Limb (tissue), 2 donors: ENCODE measurements at regions not wholly inside any gene's neighbourhood (a gene's known extent, or its start where the extent isn't known, plus 50 kb on each side); places are given as distances from the start of the nearest gene placed in this dataset.

Experiments
- DNase-seq, 2 donors: peaks; one replicate each; pipeline ENCODE4 v3.0.0-alpha.2; 2016; ENCODE audit errors: extremely low spot score in 2 of 2

DNA sequence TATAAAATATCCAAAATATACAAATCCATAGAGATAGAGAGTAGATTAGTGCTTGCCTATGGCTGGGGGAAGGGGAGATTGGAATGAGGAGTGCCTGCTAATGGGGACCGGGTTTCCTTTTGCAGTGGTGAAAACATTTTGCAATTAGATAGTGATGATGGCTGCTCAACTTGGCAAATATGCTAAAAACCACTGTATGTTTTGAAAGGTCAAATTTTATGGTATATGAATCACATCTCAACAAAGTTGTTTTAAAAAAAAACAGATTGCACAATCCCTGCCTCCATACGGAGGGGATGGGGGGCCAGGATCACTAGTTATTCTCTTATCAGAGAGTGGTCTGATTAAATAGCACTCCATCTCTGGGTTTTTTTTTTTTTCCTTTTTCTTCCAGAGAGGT lies 76.9 kb upstream of the RIPOR2 start:
- DNase-seq: no peak

DNA sequence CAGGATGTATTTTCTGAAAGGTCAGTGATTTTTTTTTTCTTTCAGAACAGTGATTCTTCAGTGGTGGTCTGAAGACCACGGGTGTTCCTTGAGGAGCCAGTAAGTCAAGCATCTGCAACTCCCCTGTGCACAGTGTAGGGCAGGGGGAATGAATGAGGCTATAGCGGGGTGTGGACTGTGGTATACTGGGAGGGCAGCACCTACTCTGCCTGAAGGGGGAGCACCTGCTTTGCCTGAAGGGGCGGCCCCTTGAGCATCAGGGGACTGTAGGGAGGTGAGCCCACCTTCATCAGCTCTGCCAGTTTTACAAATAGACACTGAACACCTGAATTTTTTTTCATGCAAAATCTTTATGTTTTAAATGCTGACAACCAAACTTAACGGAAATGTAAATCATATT lies 77.5 kb upstream of the RIPOR2 start:
- DNase-seq: no peak

DNA sequence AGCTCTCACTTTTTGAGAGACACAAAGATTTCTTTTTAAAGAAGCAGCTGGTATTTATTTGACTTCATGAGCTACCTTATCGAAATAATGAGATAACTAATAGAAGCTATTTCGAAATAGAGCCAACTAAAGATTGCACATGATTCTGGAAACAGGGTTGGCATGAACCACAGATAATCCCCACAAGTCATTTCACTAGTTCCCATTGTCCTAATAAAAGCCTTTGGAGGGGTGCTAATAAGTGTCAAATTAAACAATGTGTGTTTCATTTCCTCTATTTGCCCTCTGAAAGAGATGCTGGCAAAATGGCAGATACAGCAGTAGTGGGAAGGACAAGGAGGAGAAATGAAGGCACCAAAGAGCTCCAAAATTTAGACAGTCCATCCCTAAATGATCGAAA lies 78.6 kb upstream of the RIPOR2 start:
- DNase-seq: no peak

DNA sequence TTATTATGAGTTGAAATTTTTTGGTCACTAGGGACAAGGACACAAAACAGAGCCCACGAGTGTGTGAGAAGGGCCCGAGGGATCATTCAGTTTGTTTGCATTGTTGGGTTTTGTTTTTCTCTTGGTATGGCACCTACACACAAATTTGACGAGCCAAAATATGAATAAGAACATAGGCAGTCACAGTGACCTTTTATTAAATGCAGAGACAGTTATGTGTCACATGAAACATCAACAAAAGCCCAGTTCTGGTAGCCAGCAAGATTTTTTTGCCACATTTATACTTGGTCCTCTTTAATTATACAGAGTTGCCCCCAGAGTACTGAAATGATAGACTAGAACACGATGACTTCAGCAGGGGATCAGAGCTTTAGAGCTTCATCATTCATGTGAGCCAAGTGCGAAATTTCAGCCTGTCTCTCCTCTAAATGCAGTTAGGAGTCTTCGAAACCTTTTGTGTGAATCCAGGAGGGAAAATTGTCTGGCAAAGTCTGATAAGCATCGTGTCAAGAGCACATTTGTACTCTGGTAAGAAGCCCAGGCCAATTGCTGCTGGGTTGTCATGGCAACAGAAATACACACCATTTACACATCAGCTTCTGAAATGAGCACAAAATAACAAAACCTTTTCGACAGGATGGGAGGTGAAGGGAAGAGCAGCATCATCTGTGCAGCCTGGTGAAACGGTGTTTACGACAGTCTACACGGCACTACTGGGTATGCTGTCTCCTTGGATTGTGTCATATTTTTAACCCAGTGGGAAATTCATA lies 79.2 kb upstream of the RIPOR2 start:
- peak; percentile 46 to 70 for DNase-seq

DNA sequence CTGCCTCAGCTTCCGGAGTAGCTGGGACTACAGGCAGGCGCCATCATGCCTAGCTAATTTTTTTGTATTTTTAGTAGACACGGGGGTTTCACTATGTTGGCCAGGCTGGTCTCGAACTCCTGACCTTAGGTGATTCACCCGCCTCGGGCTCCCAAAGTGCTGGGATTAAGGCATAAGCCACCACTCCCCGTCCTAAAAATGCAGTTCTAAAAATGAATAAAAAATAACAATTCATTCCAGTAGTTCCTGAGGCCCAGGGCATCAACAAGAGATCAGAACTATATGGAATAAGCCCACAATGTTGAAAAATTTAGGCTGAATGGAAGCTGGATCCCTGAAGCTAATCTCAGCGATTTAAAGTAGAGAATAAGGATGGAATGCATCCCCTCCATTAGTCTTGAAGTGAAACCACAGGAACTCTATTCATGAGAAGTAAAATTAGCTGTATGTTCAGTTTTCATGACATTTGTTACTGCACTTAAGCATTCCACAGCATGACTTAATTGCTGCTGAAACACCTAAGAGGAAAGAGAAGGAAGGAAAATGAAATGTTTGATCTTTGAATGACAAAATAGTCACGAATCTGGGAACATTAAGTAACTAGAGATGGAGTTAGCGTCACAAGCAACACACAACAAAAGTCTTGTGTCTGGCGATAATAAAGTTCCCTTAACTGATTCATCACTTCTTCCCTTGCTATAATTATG lies 80.4 kb upstream of the RIPOR2 start:
- DNase-seq: no peak

DNA sequence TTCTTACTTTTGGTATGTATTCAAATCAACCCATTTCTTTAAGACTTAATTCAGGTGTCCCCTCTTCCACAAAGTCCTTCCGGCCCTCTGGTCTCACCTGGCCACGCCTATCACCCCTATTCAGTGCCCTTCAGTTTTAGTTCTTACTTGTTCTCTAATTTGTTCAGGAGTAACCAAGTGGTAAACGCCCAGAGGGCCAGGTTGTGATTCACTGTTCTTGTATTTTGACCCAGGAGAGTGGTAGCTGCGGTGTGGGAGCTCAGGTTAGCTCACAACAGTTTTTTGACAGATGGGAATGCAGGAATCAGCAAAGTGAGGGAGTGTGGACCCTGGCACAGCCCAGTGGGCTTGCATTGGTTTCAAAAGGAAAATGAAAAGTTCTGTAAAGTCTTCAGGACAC lies 81.7 kb upstream of the RIPOR2 start:
- no peak for DNase-seq

DNA sequence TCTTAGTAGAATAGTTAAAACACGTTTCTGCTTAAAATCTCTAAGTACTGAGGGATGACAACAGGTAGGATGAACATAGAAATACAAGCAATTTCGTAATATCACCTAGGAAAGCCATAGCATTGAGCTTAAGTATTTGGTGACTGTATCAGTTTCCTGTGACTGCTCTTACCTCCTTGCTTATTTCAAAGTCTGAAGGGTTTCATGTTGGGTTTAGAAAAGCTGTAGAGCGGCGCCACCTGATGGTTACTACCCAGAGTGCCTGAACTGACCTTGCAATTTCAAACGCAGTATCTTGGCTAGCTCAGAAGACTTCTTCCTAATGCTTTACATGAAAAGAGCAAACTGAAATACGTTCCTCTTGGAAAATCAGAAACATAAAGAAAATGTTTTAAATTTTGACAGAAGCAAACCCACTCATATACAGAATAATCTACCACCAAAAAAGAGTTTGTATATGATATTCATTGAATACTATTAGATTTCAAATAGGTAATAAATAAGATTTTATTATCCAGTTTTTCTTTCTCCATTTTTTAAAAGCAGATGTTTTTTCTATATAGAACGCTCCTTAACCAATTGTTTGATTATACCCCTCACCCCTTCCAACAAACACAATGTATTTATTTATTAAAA lies 82.3 kb upstream of the RIPOR2 start:
- no peak for DNase-seq

DNA sequence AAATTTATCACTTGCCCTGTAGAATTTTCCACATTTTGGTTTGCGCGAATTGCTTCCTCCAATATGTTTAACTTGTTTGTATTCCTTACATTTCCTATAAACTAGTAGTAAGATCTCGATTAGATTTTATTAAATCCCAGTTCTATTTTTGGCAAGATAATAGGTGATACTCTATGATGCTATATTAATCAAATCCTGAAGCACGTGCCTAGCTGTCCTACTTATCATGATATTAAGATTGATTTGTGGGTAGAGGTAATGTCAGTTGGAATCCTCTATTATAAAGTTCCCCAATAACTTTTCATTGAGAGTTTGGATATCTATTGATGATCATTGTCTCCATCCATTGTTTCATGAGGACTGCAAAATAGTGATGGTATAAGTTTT lies 82.8 kb upstream of the RIPOR2 start:
- no peak for DNase-seq

DNA sequence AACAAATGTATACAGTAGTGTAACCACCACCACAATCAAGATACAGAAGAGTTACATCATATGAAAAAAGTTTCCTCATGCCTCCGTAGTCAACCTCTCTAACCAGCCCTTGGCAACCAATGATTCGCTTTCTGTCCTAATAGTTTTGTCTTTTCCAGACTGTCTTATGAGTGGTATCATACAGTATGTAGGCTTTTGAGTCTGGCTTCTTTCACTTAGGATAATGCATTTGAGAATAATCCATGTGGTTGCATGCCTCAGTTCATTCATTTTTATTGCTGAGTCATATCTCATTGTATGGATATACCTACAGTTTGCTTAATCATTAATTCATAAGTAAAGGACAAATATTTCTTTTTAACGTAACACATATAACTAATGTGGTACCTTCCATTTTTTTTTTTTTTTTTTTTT lies 86.4 kb upstream of the RIPOR2 start:
- no peak for DNase-seq

DNA sequence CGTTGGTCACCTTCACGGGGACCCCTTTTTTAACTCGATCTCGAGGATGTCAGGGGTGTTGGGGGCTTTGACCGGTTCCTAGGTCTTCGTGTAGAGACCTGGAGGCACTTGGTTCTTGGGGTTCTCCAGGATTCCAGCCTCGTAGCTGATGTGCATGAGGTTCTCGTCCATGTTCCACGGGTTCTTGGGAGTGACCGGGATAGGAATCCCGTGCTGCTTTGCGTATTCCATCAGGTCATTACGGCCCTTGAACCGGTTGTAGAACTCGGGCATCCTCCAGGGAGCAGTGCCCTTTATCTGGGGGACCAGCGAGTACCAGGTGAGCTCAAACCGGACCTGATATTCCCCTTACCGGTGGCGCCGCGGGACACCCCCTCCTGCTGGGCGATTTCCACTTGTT lies 88.0 kb upstream of the RIPOR2 start:
- no peak for DNase-seq

DNA sequence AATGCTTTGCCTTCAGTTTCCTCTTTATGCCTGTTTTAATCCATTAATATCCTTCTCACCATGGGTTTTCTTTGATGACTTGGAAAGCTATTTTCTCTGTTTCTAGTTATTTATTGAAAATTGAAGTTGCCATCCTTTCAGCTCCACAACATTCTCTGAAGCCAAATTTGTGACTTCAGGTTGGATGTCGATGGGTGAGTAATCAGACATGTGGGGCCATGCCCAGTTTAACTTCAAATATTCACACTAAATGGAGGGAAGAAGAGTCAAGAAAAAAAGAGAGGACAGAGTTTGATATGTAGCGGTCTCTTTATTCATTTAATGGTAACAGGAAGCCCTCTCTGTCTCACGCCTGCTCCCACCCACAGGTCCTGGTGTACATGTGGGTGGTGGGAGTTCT lies 89.1 kb upstream of the RIPOR2 start:
- no peak for DNase-seq

DNA sequence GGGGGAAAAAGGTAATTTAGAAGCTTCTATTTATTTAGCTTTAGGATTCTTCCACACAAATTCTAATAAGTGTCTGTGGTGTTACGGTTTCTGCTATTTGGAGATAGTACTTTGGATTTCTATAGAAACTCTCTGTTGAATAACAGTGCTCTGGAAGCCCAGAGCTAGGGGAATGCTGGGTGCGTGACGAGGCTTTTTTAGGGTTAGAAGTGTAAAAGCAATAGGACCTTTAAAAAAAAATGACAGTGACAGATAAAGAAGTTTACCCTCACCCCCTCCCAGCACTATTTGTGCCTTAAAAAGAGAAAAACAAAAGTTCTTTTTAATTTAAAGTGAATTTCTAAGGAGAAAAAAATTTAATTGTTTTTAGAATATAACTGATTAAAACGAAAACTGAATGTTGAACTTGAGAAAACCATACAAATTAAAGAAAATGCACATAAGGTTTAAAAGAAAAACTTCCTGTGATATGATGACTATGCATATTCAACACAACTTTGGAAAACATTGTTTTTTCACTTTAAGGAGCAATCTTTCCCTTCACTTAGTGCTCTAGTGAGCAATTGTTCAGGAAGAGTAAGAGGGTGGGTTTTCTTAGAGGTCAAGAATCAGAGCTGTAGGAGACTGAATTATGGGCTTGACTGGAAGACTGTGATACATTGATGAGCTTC lies 89.6 kb upstream of the RIPOR2 start:
- no peak for DNase-seq

DNA sequence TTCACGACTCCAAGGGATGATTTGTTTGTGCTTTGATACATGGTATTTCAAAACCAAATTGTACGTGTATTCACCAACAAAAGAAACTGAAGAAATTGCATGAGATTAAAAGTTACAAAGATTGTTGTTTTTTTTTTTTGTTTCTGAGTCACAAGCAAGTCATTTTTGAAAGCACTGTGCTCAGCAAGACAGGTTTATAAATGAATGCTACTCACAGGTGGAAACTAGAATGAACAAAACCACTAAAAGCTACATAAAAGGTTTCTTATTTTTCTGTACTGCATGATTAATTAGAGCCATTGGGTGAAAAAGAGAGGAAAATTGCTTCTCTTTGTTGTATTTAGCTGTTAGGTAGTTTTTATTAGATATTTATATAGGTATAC lies 90.2 kb upstream of the RIPOR2 start:
- DNase-seq: no peak

DNA sequence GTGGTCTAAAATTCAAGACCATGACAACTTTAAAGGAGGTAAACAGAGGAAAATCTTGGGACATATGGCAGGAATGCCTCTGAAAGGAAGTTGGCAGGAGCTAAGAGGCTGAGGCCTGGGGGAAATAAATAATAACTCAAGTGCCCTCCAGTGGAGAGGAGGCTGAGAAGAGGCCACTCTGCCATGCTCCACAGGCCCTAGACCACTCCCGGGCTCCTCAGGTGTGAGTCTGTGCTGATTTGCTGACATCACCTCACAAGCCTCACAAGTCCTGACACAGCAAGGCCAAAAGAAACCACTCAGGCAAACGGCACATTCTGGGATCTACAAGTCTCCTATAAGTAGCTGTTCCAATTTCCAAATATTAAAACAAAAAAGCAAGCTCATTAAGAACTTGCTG lies 91.0 kb upstream of the RIPOR2 start:
- DNase-seq: no peak

DNA sequence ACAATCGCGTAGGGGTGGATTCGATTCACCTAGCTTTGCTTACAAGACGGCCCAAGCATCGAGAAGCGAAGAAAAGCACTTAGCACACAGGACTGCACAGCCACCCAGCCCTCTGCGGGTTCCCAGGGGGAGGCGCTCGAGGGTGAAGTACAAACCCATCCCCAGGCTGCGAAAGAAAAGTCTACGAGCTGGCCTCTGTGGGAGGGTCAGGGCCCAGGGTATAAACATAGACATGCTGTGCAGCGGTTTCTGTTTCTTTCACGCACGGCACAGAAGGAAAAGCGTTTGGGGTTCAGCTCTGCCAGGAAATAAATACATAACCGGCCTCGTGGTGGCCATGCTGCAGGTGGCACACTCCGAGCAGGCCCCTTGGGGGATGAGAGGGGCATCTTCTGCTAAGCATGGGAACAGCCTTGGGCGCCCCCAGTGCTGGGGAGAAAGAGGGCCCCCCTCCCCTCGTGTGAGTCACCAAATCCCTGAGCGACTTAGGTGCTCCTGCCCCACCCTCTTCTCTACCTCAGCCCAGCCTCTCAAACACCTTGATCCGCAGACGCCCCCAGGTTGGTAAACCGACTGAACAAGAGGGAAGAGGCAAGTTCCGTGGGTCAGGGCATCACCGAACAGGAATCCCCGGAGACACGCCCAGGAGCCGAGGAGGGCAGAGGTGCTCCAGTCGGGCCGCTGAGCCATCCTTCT lies 91.6 kb upstream of the RIPOR2 start:
- no peak for DNase-seq

DNA sequence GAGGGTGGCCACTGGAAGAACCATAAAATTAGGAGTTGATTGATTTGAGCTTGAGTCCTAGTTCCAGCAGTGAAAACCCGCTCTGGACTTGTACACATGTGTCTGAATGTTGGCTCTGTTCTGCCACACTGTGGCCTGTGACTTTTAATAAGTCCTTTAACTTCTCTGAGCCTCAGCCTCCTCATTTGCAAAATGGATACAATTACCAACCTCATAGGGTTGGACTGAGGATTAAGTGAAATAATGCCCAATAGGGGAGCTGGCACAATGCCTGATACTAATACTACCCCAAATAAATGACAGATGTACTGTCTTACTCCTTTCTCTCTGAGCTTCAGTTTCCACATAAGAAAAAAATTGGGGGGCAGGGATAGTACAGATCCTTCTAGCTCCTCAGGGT lies 92.6 kb upstream of the RIPOR2 start:
- DNase-seq: no peak

DNA sequence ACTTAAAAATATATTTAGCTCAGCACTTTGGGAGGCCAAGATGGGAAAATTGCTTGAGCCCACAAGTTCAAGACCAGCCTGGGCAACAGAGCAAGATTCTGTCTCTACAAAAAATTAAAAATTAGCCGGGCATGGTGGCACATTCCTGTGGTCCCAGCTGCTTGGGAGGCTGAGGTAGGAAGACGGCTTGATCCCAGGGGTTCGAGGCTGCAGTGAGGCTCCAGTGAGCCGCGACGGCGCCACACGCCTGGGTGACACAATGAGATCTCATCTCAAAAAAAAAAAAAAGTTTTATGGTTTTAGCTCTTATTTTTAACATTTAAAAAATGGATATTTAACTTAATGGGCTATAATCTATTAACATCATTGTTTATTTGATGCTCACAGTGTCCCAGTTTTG lies 97.2 kb upstream of the RIPOR2 start:
- DNase-seq: no peak

DNA sequence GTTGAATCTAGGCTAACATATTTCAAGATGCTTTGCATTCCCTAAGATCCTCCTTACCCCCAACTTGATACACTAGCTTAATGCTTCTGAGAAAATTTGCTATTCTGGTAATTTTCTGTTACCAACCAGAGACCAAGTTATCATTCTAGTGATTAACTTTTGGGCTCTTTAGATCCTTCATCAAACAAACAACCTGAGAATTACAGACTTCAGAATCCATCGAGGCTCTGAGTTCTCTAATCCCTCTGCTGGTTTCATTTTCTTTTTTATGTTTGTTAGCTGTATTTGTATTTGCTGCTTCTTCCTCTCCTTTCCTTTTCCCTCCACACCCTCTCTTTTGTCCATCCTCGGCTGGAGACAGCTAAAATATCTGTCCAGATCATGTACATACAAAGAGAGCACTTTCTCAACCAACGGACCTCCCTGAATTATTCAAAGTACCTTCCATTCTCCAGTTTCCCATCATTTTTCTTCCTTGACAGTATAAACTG lies 98.7 kb upstream of the RIPOR2 start:
- no peak for DNase-seq

DNA sequence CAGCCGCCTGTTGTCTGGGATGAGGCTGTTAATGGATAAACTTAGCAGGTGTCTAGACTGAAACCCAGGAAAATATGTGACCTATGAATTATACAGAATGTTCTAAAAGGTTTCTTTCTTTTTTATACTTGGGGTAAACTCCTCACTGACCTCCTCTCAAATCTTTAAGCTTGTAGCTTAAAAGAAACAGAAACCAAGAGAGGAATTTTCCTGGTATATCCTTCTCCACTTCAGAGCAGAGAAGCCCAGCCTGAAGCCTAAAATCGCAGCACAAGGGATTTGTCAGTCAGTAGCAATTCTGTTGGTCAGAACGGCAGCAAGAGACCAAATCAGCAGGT lies 99.4 kb upstream of the RIPOR2 start:
- DNase-seq: no peak

DNA sequence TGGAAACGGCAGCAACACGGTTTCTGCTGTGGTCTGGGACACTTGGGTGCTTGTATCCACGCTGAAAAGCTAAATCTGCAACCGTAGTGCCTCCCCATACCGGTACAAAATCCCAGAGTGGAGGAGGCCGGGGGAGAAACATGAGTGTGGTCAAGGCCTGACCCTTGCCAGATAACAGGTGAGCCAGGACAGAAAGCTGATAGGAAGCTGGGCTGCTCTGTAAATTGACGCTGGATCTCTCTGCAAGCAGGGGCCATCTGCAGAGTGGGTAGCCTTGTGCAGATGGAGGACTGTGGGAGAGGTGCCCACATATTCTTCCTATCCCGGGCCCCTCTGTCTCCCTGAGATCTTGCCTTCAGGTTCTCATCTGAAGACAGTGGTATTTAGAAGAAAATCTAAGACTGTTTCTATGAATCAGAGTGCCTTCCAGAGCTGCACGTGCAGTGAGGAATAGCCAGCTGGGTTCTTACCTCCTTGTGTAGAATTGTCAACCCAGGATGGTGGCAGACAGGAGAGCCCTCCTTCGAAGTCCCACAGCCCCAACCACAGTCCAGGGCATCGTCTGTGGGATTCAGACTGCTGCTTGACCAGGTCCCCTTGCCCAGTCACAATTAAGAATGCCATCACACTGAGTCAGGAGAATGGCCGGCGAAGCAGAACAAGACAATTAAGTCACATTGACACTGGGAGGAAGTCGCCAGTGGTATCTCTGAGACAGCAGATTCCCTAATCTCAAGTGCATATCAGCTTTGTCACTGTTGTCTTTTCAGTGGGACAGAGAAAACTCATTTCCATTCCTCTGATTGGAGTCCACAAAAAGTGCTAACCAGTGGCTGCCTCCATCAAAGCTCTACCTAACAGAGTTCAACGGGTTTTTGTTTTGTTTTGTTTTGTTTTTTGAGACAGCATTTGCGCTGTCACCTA lies 100.0 kb upstream of the RIPOR2 start:
- DNase-seq: no peak

DNA sequence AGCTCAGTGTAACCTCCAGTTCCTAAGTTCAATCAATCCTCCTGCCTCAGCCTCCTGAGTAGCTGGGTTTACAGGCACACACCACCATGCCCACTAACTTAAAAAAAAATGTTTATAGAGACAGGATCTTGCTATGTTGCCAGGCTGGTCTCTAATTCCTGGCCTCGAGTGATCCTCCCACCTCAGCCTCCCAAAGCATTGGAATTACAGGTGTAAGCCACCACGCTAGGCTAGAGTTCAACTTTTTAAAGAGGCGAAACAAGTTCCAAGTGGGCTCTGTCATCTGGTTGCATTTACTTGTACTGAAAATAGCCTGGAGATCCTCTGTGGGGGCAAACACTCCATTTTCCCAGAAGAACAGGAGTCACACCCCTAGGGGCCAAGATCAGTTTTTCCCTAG lies 100.7 kb upstream of the RIPOR2 start:
- no peak for DNase-seq
